ENCODE measurements at regions not wholly inside any gene's neighbourhood (a gene's known extent, or its start where the extent isn't known, plus 50 kb on each side); places are given as distances from the start of the nearest gene placed in this dataset.
"Not testable (repeated sequence)": the region's sequence is repeated elsewhere in the genome, so short reads cannot be mapped to it uniquely, and the experiment has no call there.

DNA sequence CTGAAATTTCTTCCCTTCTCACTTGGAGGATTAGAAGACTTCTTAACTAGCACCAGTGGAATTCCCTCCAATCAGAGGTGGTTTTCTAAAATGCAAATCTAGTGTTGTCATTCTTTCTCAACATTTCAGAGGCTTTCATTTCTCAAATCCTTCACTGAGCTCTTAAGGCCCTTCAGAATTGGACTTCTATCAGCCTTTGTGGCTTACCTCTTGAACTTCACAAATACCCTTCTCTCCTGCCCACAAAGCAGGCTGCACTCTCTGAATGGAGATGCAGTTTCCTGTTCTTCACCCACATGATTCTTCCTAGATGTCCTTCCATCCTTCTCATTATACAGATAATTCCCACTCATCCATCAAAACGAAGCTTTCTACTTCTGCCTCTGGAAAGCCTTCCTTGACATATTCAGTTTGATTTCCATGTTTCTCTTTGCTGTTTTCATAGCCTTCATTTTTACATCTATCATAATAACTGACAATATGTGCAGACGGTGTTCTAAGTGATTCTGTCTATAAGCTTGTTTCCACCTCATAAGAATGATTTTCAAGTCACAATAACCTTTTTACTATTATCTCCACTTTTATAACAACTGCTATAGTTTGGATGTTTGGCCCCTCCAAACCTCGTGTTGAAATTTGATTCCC lies 123.1 kb upstream of the GPR12 start:
- DNase-seq: no peak

DNA sequence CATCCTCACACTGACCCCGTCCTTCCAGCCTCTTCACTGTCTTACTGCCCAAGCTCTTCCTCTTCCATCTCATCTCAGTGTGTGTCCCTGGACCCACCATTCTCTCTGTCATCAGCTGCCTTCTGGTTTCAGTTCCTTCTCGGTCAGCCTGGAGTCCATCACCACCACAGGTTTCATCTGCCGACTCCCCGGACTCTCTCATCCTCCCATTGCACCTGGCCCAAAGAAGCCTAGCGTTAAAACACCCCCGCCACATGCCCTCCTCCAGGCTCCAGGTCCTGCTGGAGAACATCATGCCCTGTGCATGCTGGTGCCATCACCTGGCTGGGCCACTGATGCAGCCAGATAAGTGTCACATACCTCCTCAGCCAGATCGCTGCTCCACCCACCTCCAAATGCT lies 122.1 kb upstream of the GPR12 start:
- DNase-seq: no peak

DNA sequence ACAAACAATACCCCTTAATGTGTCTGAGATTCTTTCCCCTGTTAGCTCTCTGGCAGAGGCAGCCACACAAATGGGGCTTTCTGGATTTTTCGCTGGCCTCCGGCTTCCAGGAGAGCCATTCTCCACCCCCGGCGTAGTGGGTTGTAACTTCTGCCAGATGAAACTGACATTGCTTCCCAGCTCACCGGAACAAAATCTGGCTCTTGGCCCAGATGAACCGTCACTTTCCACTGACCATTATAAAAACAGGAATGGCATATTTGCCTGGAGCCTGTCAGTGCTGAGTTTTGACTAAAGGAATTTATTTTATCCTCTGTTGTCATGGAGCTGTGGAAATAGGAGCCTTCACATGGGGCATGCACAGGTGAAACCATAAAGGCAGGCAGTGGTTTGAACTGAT lies 120.6 kb upstream of the GPR12 start:
- no peak for DNase-seq

DNA sequence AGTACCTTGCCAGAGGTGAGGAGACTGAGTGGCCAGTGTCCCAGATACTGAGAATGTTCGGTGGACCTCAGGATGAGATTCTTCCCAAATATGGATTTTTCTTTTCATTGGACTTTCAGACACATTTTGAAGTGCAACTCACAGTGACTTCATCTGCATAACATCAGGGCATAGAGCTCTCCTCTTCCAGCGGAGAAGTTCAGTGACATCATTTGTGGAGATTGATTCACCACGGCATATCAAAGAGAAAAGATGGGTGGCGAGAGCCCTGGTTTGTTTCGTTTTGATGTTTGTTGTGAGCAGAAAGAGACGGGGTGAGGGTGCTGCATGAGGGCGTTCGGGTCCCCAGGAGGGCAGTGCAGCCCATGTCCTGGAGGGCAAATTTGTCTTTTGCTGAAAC lies 120.1 kb upstream of the GPR12 start:
- no peak for DNase-seq

DNA sequence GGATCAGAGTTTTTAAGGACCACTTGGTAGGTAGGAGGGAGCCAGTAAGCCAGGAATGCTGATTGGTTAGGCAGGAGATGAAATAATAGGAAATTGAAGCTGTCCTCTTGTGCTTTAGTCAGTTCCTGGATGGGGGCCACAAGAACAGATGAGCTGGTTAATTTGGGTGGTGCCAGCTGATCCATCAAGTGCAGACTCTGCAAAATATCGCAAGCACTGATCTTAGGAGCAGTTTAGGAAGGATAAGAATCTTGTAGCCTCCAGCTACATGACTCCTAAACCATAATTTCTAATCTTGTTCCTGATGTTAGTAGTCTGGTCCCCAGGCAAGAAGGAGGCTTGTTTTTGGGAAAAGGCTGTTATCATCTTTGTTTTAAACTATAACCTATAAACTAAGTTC lies 117.9 kb upstream of the GPR12 start:
- DNase-seq: no peak

DNA sequence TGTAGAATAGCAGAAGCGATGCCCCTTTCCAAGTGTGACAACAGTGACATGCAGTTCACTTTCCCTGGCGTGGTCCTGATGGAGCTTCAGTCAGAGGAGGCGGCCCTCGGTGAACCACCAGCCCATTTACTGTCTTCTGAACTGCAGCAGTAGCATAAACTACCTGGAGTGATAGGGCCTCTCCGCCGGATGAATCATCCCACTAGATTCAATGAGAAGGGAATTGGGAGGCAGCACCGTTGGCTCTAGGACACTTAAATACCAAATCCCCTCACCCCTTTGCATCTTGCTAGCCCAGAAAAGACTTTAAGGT lies 112.8 kb upstream of the GPR12 start:
- no peak for DNase-seq

DNA sequence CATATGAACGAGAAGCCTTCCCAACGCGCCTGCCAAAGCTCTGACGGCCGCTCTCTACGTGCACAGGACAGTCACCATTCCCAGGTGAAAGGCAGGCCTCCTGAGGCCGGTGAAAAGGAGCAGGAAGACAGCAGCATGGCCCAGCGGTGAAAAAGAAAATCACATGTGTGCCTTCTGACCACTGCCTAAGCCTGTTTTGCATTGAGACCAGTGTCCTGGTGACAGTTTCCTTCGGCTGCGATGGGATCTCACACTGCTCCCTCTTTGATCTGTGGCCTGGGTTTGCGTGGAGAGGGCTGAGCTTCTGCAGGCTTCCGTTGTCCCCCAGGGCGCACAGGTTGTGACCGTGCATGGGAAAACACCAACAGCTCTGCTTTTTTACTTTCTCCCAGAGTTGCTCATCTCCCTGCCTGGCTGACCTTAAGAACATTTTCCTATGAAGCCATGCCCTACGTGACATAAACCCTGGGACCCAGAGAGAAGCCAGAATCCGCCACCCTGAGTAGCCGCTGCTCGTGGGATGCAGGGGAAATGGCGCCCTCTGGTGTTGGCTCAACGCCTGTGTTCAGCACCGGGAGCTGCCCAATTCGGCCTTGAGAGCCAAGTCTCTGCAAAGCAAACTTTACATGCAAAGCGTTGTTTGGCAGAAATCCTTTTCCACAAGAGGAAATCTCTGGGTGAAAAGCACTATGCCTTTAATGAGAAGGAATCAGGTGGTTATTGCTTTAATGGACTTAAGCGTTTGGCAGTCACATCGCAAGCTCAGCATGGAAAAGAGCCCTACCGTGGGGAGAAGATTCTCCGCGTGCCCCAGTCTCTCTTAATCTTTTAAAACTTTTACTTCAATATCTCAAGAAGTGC lies 112.2 kb upstream of the GPR12 start:
- no peak for DNase-seq

DNA sequence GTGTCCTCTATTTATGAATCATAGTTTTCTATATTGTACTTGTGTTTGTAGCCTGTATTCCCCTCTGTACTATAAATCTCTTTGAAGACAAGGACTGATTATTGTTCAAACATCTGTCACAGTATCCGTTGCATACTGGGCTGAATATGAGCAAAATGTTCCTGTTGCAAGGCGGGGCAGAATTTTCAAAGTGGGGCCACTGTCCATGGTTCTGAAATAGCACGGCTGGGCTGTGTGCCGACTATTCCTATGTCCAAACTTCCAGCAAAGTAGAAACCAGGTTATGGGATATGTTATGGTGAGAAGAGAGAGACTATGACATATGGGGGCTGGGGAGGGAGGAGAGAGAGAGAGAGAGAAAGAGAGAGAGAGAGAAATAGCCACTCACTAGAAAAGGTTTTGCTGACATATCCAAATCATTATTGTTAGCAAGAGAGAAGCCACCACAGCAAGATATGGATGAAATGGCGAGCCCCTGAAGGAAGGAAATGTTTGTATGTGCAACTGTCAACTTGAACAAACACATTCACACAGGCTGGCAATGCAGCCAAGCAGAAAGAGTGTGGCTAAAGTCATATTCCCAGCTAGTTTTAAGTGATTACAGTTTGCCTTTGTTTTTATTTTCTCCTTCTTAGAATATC lies 107.0 kb upstream of the GPR12 start:
- DNase-seq: no peak

DNA sequence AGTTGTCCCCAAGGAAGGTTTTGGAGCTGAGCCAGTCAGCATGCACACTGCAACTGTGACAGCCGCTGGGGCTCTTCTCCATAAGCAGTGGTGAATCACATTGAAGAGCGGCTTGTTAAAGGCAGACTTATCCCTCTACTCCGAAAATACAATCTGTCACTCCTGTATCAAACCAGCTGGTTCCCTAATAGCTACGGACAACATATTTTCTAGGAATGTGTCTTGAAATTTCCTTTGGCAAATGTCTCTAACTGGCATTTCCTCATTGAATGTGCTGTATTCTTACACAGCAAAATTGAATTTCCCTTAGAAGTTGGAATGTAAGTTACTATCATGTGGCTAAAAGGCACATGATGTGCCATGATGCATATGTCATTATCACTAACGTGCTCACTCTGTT lies 104.0 kb upstream of the GPR12 start:
- no peak for DNase-seq

DNA sequence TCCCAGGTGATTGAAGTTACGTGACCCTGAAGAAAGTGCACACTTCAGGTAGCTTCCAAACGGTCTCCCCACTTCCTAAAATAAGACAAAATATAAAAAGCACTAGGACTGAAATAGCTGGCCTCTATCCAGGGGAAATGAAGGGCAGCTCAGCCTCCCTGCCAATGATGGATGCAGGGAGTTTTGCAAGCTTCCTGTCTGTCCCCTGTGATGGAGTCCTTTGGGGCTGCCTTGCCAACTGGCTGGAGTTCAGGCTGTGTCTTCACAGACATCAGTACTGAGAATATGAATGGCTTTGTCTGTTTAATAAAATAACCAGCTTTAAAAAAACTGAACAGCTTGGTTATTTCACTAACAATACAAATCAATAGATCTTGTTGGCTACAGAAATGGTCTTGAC lies 101.4 kb upstream of the GPR12 start:
- DNase-seq: no peak

DNA sequence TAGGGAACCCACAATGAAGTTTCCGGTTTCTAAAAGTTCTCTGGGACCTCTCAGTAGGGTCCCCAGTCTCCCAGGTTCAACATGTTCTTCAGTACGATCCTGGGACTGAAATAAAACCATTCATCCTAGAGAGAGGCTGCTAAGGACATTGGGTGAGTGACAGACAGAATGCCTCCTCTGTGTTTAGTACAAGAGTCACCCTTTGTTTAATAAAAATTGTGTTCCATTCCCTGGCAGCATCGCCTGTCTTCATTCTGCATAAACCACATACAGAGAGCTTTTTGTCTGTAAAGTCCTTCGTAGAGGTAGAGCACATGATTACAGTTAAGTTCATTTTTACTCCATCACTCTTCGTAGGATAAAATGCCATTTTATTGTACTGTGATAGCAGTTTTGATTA lies 95.3 kb upstream of the GPR12 start:
- no peak for DNase-seq

DNA sequence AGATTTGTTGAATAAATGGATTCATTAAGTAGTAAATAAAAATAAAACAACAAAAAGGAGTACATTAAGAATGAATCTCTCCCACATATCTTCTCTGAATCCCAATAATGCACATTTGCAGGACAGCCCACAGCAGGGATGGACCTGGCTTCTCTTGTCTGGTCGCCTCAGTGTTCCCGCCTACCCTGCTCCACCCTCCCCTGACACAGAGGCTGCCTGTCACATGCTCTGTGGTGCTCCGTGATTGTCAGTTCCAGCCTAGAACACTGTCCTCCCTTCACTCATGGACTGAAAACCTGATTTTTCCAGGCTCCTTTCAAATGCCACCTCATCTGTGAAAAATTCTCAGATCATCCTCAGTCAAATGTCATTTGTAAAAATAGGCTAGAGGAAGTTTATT lies 94.5 kb upstream of the GPR12 start:
- DNase-seq: no peak

DNA sequence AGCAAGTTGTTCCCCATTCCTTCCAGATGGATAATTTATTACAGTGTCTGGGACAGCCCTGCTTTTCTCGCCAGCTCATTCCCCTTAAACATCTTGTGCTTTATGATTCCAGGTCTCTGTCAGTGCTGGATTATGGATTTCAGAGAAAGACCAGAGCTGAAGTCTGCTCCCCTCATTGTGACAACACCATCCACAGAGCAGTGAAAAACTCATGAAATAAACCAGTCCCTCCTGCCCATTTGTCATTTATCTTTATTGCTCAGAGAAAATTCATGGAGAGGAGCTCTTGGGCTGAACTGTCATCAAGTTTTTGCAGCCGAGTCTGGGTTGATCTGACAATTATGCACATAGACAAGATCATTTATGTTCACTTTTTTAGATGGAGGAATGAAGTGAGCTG lies 92.7 kb upstream of the GPR12 start:
- DNase-seq: no peak

DNA sequence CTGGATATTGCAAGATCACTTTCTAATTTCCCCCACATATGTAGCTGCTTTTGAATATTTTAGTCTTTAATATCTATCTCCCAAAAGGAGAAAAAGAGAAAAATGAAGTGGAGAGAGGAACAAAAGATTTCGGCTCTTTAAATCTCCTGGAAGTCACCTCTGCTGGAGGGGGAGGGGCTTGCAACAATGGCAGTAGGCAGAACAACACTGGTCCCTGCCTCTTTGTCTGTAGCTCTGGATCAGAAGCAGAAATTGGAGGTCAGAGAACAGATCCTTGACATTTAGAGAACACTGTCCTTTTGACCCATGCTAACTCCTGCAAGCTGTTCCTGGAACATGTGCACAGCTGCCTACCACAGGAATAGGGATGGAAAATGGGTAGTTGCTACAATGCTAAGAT lies 86.7 kb upstream of the GPR12 start:
- no peak for DNase-seq

DNA sequence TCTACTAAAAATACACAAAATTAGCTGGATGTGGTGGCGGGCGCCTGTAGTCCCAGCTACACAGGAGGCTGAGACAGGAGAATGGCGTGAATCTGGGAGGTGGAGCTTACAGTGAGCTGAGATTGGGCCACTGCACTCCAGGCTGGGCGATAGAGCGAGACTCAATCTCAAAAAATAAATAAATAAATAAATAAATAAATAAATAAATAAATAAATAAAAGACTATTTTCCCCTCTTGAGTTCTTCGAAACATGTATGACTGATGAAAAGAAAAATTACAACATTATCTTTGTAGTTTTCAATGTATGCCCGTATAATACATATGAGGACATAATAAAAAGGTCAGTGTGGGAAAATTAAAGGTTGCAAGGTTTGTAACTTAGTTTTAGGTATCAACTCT lies 84.5 kb upstream of the GPR12 start:
- DNase-seq: not testable (repeated sequence)

DNA sequence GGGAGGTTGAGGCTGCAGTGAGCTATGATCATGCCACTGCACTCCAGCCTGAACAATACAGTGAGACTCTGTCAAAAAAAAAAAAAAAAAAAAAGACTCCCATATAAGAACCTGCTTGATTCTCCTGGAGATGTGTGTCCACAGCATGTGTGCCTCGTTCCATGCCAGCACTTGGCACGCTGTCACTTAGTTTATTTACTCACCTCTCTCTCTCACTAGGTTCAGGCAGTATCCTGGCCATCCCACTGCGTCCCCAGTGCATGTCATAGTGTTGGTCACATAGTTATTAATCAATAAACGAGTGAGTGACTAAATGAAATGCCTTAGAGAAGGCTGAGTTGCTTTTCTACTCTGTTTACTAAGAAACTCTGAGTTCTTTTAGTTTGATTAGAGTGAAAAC lies 79.1 kb upstream of the GPR12 start:
- no peak for DNase-seq

DNA sequence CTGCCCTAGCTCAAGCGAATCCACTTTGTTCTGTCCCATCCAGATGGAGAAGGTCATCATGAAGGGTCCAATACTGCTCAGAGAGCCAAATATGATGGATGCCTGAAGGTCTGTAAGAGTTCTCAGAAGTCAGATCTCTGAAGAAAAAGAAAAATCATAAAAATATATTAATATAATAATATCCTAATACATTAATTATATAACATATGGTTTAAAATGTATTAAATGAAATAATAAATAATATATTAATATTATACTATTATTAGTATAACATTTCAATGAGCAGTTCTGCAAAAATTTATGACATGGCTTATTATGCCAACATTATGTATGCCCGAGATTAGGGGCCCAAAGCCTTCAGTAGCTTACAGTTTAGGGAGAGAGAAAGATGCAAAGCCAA lies 78.2 kb upstream of the GPR12 start:
- no peak for DNase-seq

DNA sequence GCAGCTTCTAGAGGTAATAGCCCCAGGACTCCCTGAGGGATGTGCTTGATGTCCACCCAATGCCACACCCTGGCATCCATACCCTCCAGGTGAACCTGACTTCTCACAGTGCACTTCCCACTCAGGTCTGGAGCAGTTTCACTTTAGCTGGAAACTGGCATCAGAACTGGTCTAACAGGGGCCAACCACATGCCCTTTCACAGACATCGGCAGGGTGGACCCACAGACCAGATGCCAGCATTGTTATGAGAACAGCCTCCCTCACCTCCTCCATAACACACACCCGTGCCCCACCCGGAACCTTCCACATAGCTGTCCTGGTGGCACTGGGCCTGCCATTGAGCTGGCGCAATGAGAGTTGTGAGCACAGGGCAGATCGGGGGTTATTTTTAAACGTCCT lies 77.4 kb upstream of the GPR12 start:
- DNase-seq: no peak

DNA sequence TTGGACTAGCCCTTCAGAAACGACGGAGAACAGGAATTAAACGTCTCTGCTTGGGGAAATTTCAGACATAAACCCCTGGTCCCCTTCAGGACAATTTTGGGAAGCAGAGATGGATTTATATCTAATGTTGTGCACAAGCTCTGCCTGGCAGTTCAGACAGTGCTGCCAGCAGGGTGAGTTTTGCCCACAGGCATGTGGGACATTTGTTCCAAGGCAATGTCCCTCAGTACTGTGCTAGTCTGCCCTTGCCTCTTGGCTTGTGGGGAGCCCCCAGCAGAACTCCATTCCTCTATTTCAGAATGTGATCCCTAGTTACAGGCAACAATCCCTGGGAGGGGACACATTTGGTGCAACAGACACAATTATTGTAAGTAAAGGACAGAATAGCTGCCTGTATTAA lies 76.5 kb upstream of the GPR12 start:
- DNase-seq: no peak

DNA sequence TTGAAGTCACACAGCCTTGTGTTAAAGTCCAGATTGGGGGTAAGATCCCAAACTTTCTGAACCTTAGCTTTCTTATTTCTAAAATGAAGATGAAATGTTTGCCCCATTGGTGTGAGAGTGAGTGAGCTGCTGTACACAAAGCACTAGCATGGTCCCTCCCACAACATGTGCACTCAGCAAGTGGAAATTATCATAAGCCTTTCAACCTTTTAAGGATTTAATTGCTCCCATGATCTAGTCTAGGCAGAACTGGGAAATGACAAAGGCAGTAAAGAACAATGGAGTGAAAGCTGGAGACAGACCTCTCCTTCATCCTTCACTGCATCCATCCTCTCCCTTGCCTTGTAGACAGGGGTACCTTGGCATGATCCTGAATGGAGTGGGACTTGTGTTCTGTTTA lies 76.0 kb upstream of the GPR12 start:
- no peak for DNase-seq

DNA sequence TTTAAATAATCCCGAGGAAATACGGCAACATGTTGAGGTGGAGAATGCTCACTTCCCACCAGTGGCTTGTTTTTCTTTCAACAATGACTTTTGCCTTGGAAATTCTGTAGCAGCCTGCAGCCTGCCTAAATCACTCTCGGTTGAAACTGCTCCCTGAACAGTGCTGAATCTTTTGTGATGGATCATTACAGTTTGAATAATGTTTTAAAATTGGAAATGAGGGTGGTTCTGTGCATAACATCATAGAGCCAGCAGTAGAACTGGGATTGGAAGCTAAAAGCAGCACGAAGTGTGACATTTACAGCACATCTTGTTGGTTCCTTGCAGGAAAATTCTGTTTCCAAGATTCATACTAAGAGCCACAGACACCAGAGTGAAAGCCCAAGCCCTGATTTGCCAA lies 74.1 kb upstream of the GPR12 start:
- DNase-seq: no peak

DNA sequence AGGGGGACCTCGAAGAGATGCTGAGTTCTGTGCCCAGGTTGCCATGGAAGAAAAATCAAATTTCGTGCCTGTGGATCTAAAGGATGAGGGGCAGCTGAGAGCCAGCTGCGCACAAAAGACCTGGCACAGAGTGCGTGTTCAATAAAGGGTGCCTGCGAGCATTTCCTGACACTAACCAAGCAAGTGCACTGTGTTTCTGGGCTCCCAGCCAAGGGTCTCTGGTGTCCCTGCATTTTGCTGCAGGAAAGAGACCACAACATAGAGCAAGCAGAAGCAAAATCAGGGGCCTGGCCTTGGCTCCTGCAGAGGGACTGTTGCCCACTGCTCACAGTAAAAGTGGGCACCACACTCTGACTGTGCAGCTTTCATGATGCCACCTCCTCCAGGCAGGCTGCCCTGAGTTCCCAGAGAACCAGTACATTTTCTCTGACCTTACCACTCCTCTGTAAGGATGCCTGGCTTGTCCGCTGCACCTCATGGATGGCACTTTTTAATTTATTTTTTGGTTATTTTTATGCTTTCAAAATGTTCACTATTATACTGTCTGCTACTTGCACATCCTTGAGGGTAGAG lies 70.8 kb upstream of the GPR12 start:
- no peak for DNase-seq

DNA sequence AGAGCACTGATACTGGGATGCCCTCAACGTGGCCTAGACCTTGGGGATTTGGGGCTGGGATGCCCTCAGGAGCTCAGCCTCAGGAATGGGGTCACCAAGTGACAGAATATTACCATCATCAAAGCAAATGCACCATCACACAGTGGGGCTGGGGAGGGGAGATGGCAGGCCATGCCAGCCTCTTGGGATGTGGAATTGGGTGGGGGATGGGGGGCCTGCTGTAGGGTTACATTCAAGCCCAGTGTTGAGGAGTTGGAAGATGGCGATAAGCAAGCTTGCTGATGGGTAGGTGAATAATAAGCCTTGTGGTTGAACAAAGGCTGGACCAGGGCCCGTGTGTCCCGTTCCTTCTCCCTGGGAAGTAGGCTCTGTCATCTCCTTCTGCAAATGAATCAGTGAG lies 69.1 kb upstream of the GPR12 start:
- DNase-seq: no peak

DNA sequence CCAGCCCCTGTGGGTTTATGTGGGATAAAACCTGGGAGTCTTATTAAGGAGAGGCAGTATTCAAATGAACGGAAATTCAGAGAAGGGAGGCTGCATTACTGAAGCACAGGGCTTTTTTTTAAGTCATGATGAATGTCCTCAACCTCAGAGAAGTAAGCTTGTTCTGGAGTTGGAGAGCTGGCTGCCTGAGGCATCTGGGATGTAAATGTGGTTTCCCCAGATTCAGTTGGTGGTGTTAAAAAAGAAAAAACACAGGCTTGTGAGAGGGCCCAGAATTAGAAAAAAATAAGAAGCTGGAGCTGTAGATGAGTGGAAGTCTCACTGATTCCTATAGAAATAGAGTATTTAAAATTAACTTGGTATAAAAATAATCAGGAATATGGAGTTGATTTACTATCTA lies 64.0 kb upstream of the GPR12 start:
- no peak for DNase-seq

Measured in DMS 273 treated with DMSO at 0.1 percent for 48 hours (cell line).